ENCODE measurements at regions not wholly inside any gene's neighbourhood (a gene's known extent, or its start where the extent isn't known, plus 50 kb on each side); places are given as distances from the start of the nearest gene placed in this dataset.

DNA sequence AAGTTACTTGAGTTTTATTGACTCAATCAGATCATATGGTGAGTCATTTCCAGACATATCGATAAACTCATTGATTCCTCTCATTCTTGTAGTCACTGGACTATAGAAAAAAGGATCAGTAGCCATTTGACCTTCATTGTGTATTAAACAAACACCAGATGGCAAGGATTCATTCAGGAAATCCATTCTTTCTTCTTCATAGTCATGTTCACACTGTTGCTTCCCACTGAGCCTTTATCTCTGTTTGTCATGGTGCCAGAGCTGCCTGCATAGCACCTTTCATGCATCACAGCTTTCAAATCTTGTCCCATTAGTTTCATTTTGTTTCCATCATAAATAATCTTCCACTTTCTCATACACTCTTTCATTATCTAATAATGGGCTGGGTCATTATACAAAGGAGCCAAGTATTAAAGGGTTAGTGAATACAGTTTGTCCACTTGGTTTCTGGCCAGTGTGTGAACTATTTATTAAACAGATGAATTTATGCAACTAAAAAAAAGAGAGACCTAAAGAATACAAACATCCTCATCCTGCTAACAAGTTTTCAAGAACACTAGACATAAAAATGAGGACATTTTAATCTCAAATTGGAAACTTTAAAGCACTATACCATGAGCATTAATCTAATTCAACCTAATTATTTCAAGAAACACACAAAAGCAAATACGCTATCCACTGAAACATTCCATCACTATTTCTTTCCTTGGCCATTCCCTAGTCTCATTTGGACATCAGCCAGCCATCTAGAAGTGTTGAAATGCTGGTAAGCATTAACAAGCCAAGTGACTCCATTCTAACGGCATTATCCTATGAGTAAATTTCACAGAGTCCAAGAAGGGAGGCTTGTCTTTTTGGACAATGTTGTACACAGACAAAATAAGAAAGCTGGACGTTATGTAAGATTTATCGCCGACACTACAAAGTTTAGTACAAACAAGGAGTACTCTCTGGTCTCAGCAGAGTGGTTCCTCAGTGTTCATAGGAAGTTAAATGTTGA lies 476.5 kb downstream of the FOXG1 start:
- Histone ChIP-seq H3K4me3 (ENCODE audit: extremely low read depth in 1 of 4, insufficient read depth in 2 of 4, low read depth in 3 of 4, low read length in 4 of 4) (no peak overlapping the region), H3K79me1 (ENCODE audit: low read depth, low read length) (no peaks in the 10 kb centered on the region), H2BK20ac (ENCODE audit: low read length) (no peak overlapping the region), H3K4ac (replicated peaks; ENCODE audit: insufficient read length, low read depth, low read length) (no peak overlapping the region), H3K56ac (replicated peaks; ENCODE audit: insufficient read length, low read depth, low read length) (no peak overlapping the region), H3K18ac (ENCODE audit: extremely low read depth, low read length) (no peak overlapping the region), H3K23me2 (ENCODE audit: low read depth, low read length) (no peaks in the 10 kb centered on the region), H3K23ac (ENCODE audit: insufficient read length) (no peak overlapping the region), H2BK12ac (ENCODE audit: low read depth, low read length) (no peak overlapping the region), H3K36me3 (ENCODE audit: control insufficient read depth in 2 of 4, insufficient read depth in 4 of 4, low read length in 3 of 4) (no peaks in the 10 kb centered on the region), H4K5ac (ENCODE audit: insufficient read length, low read depth, low read length) (no peak overlapping the region), H3K14ac (ENCODE audit: insufficient read length) (no peak overlapping the region), H4K8ac (ENCODE audit: extremely low read depth, insufficient read depth, low read length) (no peak overlapping the region), H3K9me3 (ENCODE audit: insufficient read depth in 2 of 2, low read depth in 1 of 2, low read length in 1 of 2) (no peaks in the 10 kb centered on the region), H3K4me2 (ENCODE audit: insufficient read depth in 1 of 2, low read depth in 2 of 2, low read length in 2 of 2) (no peak overlapping the region), H2AFZ (ENCODE audit: low read length) (no peak overlapping the region; the same call in 1 of the 2 replicates), H3K9ac (replicated peaks in 1 of 4; ENCODE audit: extremely low read depth in 1 of 4, low read depth in 3 of 4, low read length in 3 of 4) (no peak overlapping the region), H4K91ac (replicated peaks; ENCODE audit: insufficient read length, low read length) (no peak overlapping the region), H3K27me3 (replicated peaks in 1 of 4; ENCODE audit: control insufficient read depth in 3 of 4, extremely low read depth in 1 of 4, insufficient read depth in 3 of 4, low read length in 3 of 4) (no peaks in the 10 kb centered on the region), H2BK5ac (ENCODE audit: low read depth, low read length) (no peak overlapping the region), H3K79me2 (ENCODE audit: control insufficient read depth in 1 of 2, insufficient read depth in 2 of 2, low read length in 2 of 2) (no peaks in the 10 kb centered on the region), H2AK5ac (ENCODE audit: low read depth, low read length) (no peak overlapping the region), H4K20me1 (replicated peaks in 1 of 2; ENCODE audit: control insufficient read depth in 1 of 2, insufficient read depth in 2 of 2, low read length in 2 of 2) (no peaks in the 10 kb centered on the region), H3K27ac (ENCODE audit: low read depth, low read length) (no peak overlapping the region), H2BK15ac (ENCODE audit: low read length) (no peak overlapping the region), H3K4me1 (replicated peaks in 1 of 4; ENCODE audit: control insufficient read depth in 3 of 4, insufficient read depth in 4 of 4, low read length in 3 of 4) (no peaks in the 10 kb centered on the region), H2BK120ac (replicated peaks; ENCODE audit: low read depth, low read length) (no peak overlapping the region)
- ChIA-PET POLR2A (ENCODE audit: partially characterized antibody) (interaction anchor here (0.5 kb wide), 1 partner anchor 1586 kb away, joined by 4 read pairs; no protein-coding TSS in a partner anchor), CTCF (ENCODE audit: partially characterized antibody) (interaction anchor here (0.6 kb wide), 2 partner anchors 42 to 108 kb away, joined by 3 to 4 read pairs; no protein-coding TSS in a partner anchor)
- DNase-seq (ENCODE audit: low read depth in 1 of 2, low spot score in 2 of 2) (no peak), FAIRE-seq (no peak)
- WGBS, 2 experiments (ENCODE audit: extremely low coverage in 1 of 2, insufficient coverage in 1 of 2, insufficient read length in 1 of 2, insufficient replicate concordance in 2 of 2, low coverage in 1 of 2, low lambda C conversion rate in 2 of 2, missing lambda C conversion rate in 1 of 2) = 86% methylated on average over 6 of the region's 6 CpGs; no CpG with 5 or more reads in 1 of the 2 experiments
- TF ChIP-seq TBP (IDR thresholded peaks at IDR 0.05; ENCODE audit: low read depth, low read length) (no peak), ZNF274 (IDR thresholded peaks at IDR 0.05; ENCODE audit: borderline replicate concordance, extremely low read depth, low read length) (no peak), EGR1 (IDR thresholded peaks at IDR 0.05; ENCODE audit: borderline replicate concordance, low read depth, low read length) (no peak), JUND (IDR thresholded peaks at IDR 0.05; ENCODE audit: low read length) (no peak), POU5F1 (IDR thresholded peaks at IDR 0.05; ENCODE audit: low read depth, low read length) (no peak), KDM1A (IDR thresholded peaks at IDR 0.05; ENCODE audit: borderline replicate concordance, low read length) (no peak), HDAC2 (IDR thresholded peaks at IDR 0.05; ENCODE audit: borderline replicate concordance in 1 of 2, low read depth in 2 of 2, low read length in 2 of 2) (no peak), CBX8 (IDR thresholded peaks at IDR 0.05; ENCODE audit: borderline replicate concordance, low read depth, low read length) (no peak), CEBPB (IDR thresholded peaks at IDR 0.05; ENCODE audit: low read depth, low read length) (no peak), BACH1 (IDR thresholded peaks at IDR 0.05; ENCODE audit: low read length) (no peak)
- TF ChIP-seq, protein P1, sequence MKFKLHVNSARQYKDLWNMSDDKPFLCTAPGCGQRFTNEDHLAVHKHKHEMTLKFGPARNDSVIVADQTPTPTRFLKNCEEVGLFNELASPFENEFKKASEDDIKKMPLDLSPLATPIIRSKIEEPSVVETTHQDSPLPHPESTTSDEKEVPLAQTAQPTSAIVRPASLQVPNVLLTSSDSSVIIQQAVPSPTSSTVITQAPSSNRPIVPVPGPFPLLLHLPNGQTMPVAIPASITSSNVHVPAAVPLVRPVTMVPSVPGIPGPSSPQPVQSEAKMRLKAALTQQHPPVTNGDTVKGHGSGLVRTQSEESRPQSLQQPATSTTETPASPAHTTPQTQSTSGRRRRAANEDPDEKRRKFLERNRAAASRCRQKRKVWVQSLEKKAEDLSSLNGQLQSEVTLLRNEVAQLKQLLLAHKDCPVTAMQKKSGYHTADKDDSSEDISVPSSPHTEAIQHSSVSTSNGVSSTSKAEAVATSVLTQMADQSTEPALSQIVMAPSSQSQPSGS (IDR thresholded peaks at IDR 0.05; ENCODE audit: low read length) = no peak
